WERI-Rb-1 (cell line): ENCODE measurements at regions not wholly inside any gene's neighbourhood (a gene's known extent, or its start where the extent isn't known, plus 50 kb on each side); places are given as distances from the start of the nearest gene placed in this dataset.
"Not testable (repeated sequence)": the region's sequence is repeated elsewhere in the genome, so short reads cannot be mapped to it uniquely, and the experiment has no call there.

ENCODE experiments used
- DNase-seq: peaks from one replicate; pipeline ENCODE4 v3.0.0-alpha.2; 2020
- H3K27ac ChIP-seq: fragments of 250-450 bp; sonication (Bioruptor Pico); 2 replicates; pipeline ENCODE4 v1.5.1; 2020; ENCODE audit warnings: mild to moderate bottlenecking, moderate library complexity
- H3K27me3 ChIP-seq: fragments of 250-450 bp; sonication (Bioruptor Pico); 2 replicates; pipeline ENCODE4 v1.5.1; 2021; ENCODE audit warnings: mild to moderate bottlenecking, low read depth, moderate library complexity; ENCODE audit not compliant: insufficient read depth, severe bottlenecking
- H3K36me3 ChIP-seq: fragments of 250-450 bp; sonication (Bioruptor Pico); 2 replicates; pipeline ENCODE4 v1.5.1; 2020; ENCODE audit warnings: mild to moderate bottlenecking, moderate library complexity
- H3K4me3 ChIP-seq: 2 replicates; pipeline ENCODE4 v1.5.1; 2011; ENCODE audit warnings: low read depth, mild to moderate bottlenecking, control low read depth, low read length
- H3K9me3 ChIP-seq: fragments of 250-450 bp; sonication (Bioruptor Pico); 2 replicates; pipeline ENCODE4 v1.5.1; 2021; ENCODE audit warnings: mild to moderate bottlenecking, moderate library complexity; ENCODE audit not compliant: severe bottlenecking

DNA sequence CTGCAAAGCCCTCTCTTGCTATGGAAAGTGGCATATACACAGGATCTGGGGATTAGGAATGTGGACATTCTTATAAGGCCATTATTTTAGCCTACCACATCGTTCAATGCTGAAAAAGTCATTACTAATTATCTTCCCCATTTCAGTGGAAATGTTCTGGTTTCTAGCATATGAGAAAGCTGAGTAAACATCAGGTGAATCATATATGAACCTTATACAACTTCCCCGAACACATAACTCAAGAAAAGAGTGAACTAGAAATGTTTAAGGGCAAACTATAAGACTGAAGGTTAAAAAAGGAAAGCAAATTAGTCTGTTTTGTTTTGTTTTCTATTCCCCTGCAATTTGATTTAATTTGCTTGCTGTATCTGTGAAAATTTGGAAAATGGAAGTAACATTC lies 62.5 kb upstream of the SEC22B start:
- H3K9me3 ChIP-seq, DNase-seq, H3K27ac ChIP-seq, H3K4me3 ChIP-seq, H3K36me3 ChIP-seq, H3K27me3 ChIP-seq: not testable (repeated sequence)

DNA sequence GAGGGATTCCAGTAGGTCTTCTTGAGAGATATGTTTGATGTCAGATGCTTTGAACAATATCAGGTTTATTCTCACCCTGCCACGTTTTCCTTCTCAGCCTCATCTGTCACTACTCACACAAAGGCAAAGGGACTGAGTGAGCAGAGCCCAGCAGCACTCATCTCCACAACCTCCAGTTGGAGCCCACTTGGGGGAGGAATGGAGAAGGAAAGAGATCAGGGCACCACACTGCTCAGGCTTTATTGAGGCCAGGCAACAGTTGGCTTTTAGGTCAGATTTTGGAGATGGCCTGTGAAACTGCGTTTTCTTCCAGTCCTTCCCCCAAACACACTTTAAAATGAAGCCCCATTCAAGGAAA lies 57.3 kb upstream of the SEC22B start:
- H3K36me3 ChIP-seq, H3K27me3 ChIP-seq, H3K27ac ChIP-seq, DNase-seq, H3K9me3 ChIP-seq, H3K4me3 ChIP-seq: not testable (repeated sequence)

DNA sequence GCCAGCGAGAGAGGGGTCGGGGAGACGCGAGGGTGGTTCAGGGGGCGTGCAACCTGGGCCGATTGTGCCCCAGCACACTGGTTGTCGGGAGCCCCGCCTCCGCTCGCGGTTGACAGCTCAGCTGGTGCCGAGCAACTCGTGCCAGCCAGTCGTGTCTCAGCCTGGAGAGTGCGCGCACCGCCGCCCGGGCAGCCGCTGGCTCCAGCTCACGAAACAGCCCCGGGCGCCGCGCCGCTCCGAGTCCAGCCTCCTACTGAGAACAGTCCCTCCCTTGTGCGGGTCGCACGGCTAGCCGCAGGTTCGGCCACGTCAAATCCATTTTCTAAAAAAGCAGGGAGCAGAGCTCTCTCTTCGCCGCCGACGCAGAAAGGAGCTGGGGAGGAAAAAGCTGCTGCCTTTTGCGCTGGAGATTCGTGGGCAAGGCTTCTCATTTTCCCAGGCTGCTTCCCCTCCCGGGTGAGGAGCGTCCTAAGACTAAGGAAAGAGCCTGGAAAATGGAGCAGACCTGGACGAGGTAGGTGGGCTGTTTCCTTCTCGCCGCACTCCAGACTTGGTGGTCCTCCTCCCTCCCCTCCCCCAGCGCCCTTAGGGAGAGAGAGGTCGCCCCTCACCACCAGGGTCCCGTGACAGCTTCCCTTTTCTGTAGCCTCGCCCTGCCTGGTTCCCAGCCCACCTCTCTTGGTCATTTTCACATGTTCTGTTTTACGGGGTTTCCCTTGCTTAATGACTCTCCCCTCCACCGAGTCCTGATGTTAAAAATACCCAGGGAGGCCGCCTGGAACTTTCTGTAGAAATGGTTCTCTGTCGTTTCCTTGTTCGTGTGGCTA lies 56.7 kb upstream of the SEC22B start:
- H3K4me3 ChIP-seq, H3K27ac ChIP-seq, H3K9me3 ChIP-seq, H3K27me3 ChIP-seq, DNase-seq, H3K36me3 ChIP-seq: not testable (repeated sequence)

DNA sequence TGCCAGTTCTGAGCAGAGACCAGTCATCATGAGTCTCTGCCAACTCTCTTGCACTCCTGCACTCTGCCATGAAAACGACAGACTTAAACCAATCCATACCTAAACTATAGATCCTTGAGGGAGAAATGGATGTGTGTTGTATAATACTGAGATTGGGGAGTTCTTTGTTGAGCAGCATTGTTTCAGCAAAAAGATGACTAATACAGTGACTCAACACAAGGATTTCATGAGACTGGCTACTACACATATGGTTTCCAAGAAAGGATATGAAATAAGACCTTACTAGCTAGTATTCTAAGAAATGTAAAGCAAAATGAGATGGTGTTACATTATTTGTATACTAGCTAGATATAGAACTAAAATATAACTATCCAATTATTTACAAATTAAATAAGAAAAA lies 53.5 kb upstream of the SEC22B start:
- H3K9me3 ChIP-seq, H3K36me3 ChIP-seq, H3K27me3 ChIP-seq, DNase-seq, H3K4me3 ChIP-seq, H3K27ac ChIP-seq: not testable (repeated sequence)
